Activated CD4-positive, alpha-beta memory T cell treated with anti-CD3 and anti-CD28 coated beads, Interleukin-2, amount 10 ng/mL, durations not matched to agents 7 days and 5 days (primary cell): ENCODE measurements at regions not wholly inside any gene's neighbourhood (a gene's known extent, or its start where the extent isn't known, plus 50 kb on each side); places are given as distances from the start of the nearest gene placed in this dataset.

Experiments
- CTCF ChIA-PET: fragments of 350-600 bp; sonication (Branson Sonifier 250); formaldehyde crosslinking; loops from one replicate; lab custom pipeline; 2021; ENCODE audit warnings: antibody characterized with exemption, inconsistent platforms; lab: Charles Lee
- POLR2A ChIA-PET: fragments of 350-600 bp; sonication (Branson Sonifier 250); formaldehyde crosslinking; loops from one replicate; lab custom pipeline; 2021; ENCODE audit warnings: antibody characterized with exemption; lab: Charles Lee
- DNase-seq: peaks from one replicate; pipeline ENCODE4 v3.0.0-alpha.2; 2020
- H3K27ac Mint-ChIP-seq: one replicate; pipeline ENCODE4 v1.8.0; 2021; ENCODE audit warnings: mild to moderate bottlenecking, mixed read lengths
- H3K27me3 Mint-ChIP-seq: one replicate; pipeline ENCODE4 v1.8.0; 2021; ENCODE audit warnings: mixed read lengths
- H3K36me3 Mint-ChIP-seq: one replicate; pipeline ENCODE4 v1.8.0; 2021; ENCODE audit warnings: low read depth, mixed read lengths
- H3K4me1 Mint-ChIP-seq: one replicate; pipeline ENCODE4 v1.8.0; 2021; ENCODE audit warnings: mixed read lengths
- H3K4me3 Mint-ChIP-seq: one replicate; pipeline ENCODE4 v1.8.0; 2021; ENCODE audit warnings: mild to moderate bottlenecking, mixed read lengths
- H3K9me3 Mint-ChIP-seq: one replicate; pipeline ENCODE4 v1.8.0; 2021; ENCODE audit warnings: mixed read lengths

DNA sequence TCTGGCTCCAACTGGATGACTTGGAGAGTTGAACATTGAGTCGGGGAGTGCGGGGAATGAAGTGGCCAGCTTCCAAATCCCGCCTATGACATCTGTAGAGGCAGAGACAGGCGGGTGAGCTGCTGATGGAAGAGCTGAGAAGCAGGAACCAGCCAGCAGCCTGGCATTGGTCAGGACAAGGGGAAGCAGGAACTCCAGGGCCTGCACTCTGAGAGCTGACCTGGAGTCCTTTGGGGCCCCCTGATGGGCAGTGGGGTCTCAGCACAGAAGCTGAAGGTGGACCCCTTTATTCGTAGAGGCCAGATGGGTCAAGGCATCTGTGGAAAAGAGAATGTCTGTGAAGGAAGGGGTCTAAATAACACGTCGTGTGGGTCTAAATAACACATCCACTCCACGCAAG lies 57.0 kb downstream of the SEC61G start:
- H3K4me1 Mint-ChIP-seq: no peaks in the 10 kb centered on the region
- H3K36me3 Mint-ChIP-seq: no peaks in the 10 kb centered on the region
- no peak overlapping the region for H3K27ac Mint-ChIP-seq
- ChIA-PET POLR2A (no interaction called here), CTCF (no interaction called here)
- no peak overlapping the region for H3K4me3 Mint-ChIP-seq
- H3K9me3 Mint-ChIP-seq: peaks cover 4% of the 10 kb centered on the region
- H3K27me3 Mint-ChIP-seq: no peaks in the 10 kb centered on the region
- no peak for DNase-seq

DNA sequence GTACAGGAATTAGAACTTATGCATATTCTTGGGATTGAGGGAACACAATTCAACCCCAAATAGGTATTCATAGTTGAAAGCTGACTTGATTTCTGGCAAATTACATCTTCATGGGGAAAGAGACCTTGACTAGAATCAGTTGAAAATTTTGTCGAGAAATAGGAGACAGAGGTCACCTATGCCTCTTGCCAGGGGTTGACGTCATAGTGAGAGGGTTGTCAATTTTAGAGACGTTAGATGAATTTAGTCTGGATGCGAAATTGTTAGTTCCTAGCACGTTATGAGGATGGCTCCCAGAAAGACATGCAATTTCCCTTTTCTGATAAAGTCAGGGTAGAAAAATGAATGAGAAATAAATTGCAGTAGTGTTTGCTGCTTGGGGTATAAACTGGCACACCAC lies 59.3 kb downstream of the SEC61G start:
- H3K4me1 Mint-ChIP-seq: no peaks in the 10 kb centered on the region
- H3K27ac Mint-ChIP-seq: no peak overlapping the region
- H3K27me3 Mint-ChIP-seq: no peaks in the 10 kb centered on the region
- ChIA-PET CTCF (no interaction called here), POLR2A (no interaction called here)
- peaks cover 4% of the 10 kb centered on the region for H3K9me3 Mint-ChIP-seq
- no peaks in the 10 kb centered on the region for H3K36me3 Mint-ChIP-seq
- no peak for DNase-seq
- H3K4me3 Mint-ChIP-seq: no peak overlapping the region

DNA sequence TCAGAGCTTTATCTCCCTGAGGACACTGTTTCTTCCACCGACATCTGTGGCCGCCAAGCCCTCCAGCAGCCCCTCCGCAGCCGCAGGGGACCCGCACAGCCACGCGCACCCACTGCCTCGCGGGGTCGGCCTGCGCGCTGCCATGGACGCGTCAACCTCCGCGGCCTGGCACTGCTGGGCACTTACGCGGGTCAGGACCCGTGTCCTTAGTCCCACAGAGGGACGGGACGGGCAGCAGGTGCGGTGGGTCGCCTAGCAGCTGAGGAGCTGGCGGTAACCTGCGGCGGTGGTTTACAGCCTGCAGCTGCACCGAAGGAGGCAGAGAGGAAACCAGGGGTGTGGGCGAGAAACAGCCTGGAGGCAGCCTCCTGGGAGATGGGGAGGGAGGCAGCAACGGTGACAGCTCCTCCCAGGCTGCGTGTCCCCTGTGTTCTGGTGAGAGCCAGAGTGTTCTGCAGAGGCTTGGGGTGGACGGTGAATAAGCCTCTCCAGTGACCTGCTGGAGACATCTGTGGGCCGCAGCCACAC lies 61.3 kb downstream of the SEC61G start:
- Mint-ChIP-seq H3K36me3 (no peaks in the 10 kb centered on the region), H3K4me1 (no peaks in the 10 kb centered on the region), H3K4me3 (no peak overlapping the region), H3K27me3 (no peaks in the 10 kb centered on the region), H3K9me3 (no peaks in the 10 kb centered on the region), H3K27ac (no peak overlapping the region)
- CTCF ChIA-PET: no interaction called here
- no peak for DNase-seq
- POLR2A ChIA-PET: no interaction called here

DNA sequence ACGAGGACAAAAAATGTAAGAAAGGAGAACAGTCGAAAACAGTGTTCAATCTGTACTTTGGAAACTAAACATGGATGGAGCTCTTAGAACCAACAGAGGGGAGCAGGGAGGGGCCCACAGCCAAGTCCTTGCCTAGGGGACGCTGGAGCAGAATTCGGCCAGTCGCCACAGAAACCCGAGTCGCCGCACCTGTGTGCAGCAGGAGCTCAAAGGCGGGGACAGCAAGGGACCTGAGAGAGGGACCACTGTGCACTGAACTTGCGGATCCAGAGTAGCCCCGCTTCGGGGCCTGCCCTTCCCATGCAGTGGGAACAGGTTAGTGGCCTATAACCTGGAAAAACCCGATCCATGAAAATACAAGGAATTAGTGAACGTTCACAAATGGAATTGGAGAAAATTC lies 68.1 kb downstream of the SEC61G start:
- DNase-seq: no peak
- Mint-ChIP-seq H3K27me3 (no peaks in the 10 kb centered on the region), H3K9me3 (no peaks in the 10 kb centered on the region), H3K36me3 (no peaks in the 10 kb centered on the region), H3K4me1 (no peaks in the 10 kb centered on the region), H3K27ac (no peak overlapping the region), H3K4me3 (no peak overlapping the region)
- POLR2A ChIA-PET: no interaction called here
- CTCF ChIA-PET: no interaction called here

DNA sequence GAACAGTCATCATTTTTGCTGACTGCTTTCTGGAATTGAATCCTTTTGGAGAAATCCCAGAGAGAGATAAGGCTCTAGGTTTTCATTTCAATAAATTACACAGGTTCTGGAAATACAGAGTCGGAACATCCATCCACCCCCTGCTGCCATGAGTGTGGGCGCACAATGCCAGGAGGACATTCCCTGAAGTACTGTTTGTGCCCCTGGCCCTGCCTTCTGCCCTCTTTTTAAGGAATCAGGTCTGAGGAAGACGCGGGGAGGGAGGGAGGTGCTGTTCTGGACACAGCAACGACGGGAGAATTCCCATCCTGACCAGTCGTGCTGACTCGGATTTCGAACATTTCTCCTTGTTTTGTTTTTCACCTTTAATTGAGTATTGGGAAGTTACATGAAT lies 69.0 kb downstream of the SEC61G start:
- POLR2A ChIA-PET: no interaction called here
- Mint-ChIP-seq H3K27ac (no peak overlapping the region), H3K4me1 (no peaks in the 10 kb centered on the region), H3K4me3 (no peak overlapping the region), H3K36me3 (no peaks in the 10 kb centered on the region), H3K9me3 (no peaks in the 10 kb centered on the region), H3K27me3 (no peaks in the 10 kb centered on the region)
- DNase-seq: no peak
- CTCF ChIA-PET: no interaction called here

DNA sequence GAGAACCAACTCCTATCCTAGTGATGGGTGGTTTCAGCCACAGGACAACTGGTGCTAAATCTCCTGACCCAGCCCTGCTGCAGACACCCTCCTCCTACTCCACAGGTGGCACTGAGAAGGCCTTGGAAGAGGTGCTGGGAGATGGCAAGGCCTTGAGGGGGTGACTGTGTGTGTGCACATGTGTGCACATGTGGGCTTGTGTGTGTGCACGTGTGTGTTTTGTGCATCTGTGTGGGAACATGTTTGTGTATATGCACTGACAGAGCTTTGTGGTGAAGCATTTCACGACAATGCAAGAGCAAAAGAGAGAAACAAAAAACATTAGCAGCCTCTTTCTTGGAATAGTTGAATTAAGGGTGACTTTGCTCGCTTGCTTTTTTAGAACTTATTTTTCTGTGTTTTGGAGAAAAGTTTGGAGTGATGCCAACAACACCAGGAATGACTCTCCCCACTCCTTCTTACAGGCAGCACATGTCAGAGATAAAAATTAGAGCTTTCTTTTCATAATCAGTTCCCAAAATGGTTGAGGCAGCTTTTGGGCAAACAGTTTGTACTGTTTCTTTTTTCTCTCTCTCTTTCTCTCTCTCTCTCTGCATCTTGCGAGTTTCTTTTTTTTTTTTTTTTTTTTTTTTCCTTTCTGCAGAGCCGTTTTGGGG lies 69.5 kb downstream of the SEC61G start:
- ChIA-PET CTCF (no interaction called here), POLR2A (no interaction called here)
- Mint-ChIP-seq H3K9me3 (no peaks in the 10 kb centered on the region), H3K4me3 (no peak overlapping the region), H3K27me3 (no peaks in the 10 kb centered on the region), H3K27ac (no peak overlapping the region), H3K4me1 (no peaks in the 10 kb centered on the region), H3K36me3 (no peaks in the 10 kb centered on the region)
- DNase-seq: no peak

DNA sequence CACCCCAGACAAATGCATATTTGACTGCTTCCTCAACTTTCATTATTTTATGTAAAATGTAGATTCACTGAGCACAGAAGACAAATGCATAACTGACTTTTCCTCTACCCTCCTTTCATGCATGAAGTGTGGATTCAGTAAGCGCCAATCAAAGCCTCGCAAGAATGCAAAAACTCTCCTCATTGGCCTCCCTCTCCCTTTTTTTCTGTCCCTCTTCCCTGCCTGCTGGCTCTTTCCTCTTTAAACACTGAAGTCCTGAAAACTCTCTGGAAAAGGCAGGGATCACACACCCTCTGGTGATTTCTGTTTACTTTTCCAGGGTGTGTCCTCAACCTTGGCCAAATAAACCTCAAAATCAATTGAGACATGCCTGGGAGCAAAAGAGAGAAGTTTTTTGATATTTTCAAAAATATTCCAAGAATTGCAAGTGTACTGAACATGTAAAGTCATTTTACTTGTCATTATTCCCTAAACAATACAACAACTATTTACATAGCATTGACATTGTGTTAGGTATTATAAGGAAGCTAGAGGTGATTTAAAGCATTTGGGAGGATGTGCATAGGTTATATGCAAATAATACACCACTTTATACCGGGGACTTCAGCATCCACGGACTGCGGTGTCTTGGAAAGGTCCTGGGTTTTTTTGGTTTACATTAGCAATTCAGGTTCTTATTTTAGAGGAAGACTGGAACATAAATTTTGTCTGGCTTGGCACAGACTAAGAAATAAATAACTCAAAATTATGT lies 71.4 kb downstream of the SEC61G start:
- no peak overlapping the region for H3K27ac Mint-ChIP-seq
- no peaks in the 10 kb centered on the region for H3K4me1 Mint-ChIP-seq
- ChIA-PET POLR2A (no interaction called here), CTCF (no interaction called here)
- H3K27me3 Mint-ChIP-seq: no peaks in the 10 kb centered on the region
- no peaks in the 10 kb centered on the region for H3K9me3 Mint-ChIP-seq
- DNase-seq: no peak
- no peak overlapping the region for H3K4me3 Mint-ChIP-seq
- H3K36me3 Mint-ChIP-seq: no peaks in the 10 kb centered on the region

DNA sequence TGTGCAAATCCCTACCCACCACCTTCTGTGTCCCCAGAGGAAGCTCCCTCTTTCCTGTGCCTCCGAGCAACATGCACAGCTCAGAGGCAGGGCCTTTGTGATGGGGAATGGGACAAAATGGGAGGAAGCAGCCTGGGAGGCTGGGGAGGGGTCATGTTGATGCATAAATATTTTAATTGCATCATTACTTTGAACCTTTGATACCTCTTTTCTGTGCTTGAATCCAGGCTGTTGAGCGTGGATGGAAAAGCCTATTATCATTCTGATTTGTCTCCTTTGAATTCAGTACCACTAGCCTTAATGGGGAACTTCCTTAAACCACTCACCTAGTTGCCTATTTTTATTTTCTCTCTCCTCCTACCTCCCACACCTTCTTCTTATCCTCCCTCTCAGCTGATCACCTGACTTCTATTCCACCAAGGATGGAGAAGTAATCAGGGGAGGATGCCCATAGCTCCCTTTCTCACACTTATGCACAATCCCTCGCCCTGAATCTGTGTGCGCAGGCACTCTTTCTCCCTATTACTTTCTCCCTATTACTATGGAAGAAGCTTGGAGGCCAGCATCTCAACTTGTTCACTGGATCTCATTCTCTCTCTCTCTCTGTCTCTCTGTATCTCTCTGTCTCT lies 78.5 kb downstream of the SEC61G start:
- DNase-seq: no peak
- Mint-ChIP-seq H3K27ac (no peak overlapping the region), H3K36me3 (no peaks in the 10 kb centered on the region), H3K4me1 (no peaks in the 10 kb centered on the region), H3K27me3 (no peaks in the 10 kb centered on the region), H3K9me3 (no peaks in the 10 kb centered on the region), H3K4me3 (no peak overlapping the region)
- ChIA-PET CTCF (no interaction called here), POLR2A (no interaction called here)

DNA sequence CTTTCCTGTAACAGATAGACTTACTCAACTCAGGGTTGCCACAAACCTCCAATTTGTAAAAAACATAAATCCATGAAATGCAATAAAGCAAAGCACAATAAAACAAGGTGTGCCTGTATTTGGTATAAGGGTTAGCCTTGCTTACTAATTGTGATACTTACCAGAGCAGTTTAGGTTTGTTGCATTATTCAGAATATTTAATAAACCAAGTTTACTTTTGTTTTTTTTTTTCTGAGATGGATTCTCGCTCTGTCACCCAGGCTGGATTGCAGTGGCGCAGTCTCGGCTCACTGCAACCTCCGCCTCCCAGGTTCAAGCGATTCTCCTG lies 79.6 kb downstream of the SEC61G start:
- H3K4me1 Mint-ChIP-seq: no peaks in the 10 kb centered on the region

DNA sequence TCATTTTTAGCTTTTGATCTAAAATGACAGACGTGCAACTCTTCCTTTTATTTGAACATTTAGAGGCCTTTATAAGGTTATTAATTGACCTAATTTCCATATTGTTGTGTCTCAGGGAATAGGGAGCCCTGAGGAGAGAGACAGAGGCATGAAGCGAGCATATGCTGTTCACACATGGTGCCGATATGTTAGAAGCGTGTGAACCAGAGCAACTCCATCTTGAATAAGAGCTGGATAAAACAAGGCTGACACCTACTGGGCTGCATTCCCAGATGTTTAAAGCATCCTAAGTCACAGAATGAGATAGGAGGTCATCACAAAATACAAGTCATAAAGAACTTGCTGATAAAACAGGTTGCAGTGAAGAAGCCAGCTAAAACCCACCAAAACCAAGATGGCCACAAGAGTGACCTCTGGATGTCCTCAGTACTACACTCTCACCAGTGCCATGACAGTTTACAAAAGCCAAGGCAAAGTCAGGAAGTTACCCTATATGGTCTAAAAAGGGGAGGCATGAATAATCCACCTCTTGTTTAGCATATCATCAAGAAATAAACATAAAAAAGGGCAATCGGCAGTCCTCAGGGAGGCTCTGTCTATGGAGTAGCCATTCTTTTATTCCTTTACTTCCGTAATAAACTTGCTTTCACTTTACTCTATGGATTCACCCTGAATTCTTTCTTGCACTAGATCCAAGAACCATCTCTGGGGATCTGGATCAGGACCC lies 80.1 kb downstream of the SEC61G start:
- DNase-seq: no peak
- Mint-ChIP-seq H3K4me3 (no peak overlapping the region), H3K36me3 (no peaks in the 10 kb centered on the region), H3K27ac (no peak overlapping the region), H3K4me1 (no peaks in the 10 kb centered on the region), H3K27me3 (no peaks in the 10 kb centered on the region), H3K9me3 (no peaks in the 10 kb centered on the region)
- ChIA-PET CTCF (no interaction called here), POLR2A (no interaction called here)

More for the DNA sequence above, 79.6 kb downstream of the SEC61G start:
- H3K27me3 Mint-ChIP-seq: no peaks in the 10 kb centered on the region
- no peak overlapping the region for H3K27ac Mint-ChIP-seq
- ChIA-PET POLR2A (no interaction called here), CTCF (no interaction called here)
- no peak overlapping the region for H3K4me3 Mint-ChIP-seq
- H3K9me3 Mint-ChIP-seq: no peaks in the 10 kb centered on the region
- H3K36me3 Mint-ChIP-seq: no peaks in the 10 kb centered on the region
- DNase-seq: no peak

DNA sequence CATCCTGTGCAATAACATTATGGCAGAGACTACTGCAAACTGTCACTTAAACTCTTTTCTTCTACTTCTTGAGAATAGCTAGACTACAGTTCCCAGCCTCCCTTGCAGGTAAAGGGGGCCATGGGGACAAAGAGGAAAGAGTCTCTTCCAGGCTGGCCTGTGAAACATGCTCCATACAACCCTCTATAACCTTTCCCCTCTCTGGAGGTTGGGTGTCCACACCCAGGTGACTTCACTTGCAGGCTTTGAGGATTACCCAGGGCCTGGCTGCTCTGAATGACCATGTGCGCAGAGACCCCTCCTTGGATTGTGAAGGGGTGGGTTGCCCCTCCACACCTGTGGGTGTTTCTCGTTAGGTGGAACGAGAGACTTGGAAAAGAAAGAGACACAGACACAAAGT lies 84.1 kb downstream of the SEC61G start:
- ChIA-PET CTCF (no interaction called here), POLR2A (no interaction called here)
- no peak overlapping the region for H3K4me3 Mint-ChIP-seq
- H3K4me1 Mint-ChIP-seq: no peaks in the 10 kb centered on the region
- H3K27me3 Mint-ChIP-seq: no peaks in the 10 kb centered on the region
- no peak for DNase-seq
- H3K9me3 Mint-ChIP-seq: no peaks in the 10 kb centered on the region
- no peaks in the 10 kb centered on the region for H3K36me3 Mint-ChIP-seq
- H3K27ac Mint-ChIP-seq: no peak overlapping the region

DNA sequence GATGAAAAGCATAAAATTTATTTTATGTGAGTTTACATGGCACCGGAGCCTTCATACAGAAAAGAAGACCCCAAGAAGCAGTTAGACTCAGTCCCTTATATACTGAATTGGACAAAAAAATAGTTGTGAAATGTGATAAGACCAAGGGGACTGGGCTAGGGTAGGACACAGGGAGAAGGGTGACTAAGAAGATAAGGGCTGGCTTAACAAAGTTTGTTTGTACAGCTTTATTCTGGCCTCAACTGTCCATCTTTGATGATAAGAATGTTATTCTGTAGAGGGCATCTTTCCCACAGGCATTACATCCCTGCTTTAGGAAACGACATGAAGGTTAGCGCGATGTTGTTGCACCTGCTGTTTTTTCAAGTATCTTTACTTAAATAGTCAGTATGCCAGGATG lies 86.5 kb downstream of the SEC61G start:
- Mint-ChIP-seq H3K9me3 (peaks cover 3% of the 10 kb centered on the region), H3K27ac (no peak overlapping the region), H3K27me3 (no peaks in the 10 kb centered on the region), H3K4me1 (no peaks in the 10 kb centered on the region), H3K4me3 (no peak overlapping the region), H3K36me3 (no peaks in the 10 kb centered on the region)
- ChIA-PET POLR2A (no interaction called here), CTCF (no interaction called here)
- DNase-seq: no peak
